ENCODE measurements at regions not wholly inside any gene's neighbourhood (a gene's known extent, or its start where the extent isn't known, plus 50 kb on each side); places are given as distances from the start of the nearest gene placed in this dataset.

- WGBS, 5 donors = 86 to 91% (median 87%) methylated on average over 7 of the region's 7 CpGs
- no peaks in the 10 kb centered on the region for H3K36me3 ChIP-seq
- intact Hi-C loops (cut with DNase I; ENCODE audit: low total_unique reads) = no loop called here
Observed at GRCh38 chr4:108335081-108335480, 166.3 kb upstream of the LEF1 start.

GRCh38 chr4:108334031-108334430 is 165.3 kb upstream of the LEF1 start:
- Histone ChIP-seq H3K4me1 (peaks cover 0 to 7% (median 0%) of the 10 kb centered on the region in 6 donors), H3K27me3 (replicated peaks in 1 of 7) (no peaks in the 10 kb centered on the region), H3K9me3 (no peaks in the 10 kb centered on the region), H3K4me3 (no peak overlapping the region), H3K36me3 (no peaks in the 10 kb centered on the region), H3K27ac (no peak overlapping the region)
- DNase-seq = no peak
- TF ChIP-seq CTCF (IDR thresholded peaks at IDR 0.05 in 8 of 11, conservative IDR thresholded peaks at IDR 0.05 in 3 of 11) (no peak), POLR2AphosphoS5 (IDR thresholded peaks at IDR 0.05) (no peak), POLR2A (IDR thresholded peaks at IDR 0.05) (no peak)
- intact Hi-C loops (cut with DNase I; ENCODE audit: low total_unique reads) = no loop called here
- 94 to 97% (median 95%) methylated on average over 6 of the region's 6 CpGs for WGBS, 5 donors

More at GRCh38 chr4:108335081-108335480, 166.3 kb upstream of the LEF1 start:
- no peak for DNase-seq
- Histone ChIP-seq H3K4me3 (no peak overlapping the region), H3K9me3 (no peaks in the 10 kb centered on the region), H3K4me1 (peaks cover 0 to 7% (median 0%) of the 10 kb centered on the region in 6 donors), H3K27ac (no peak overlapping the region), H3K27me3 (replicated peaks in 1 of 7) (no peaks in the 10 kb centered on the region)
- TF ChIP-seq POLR2AphosphoS5 (IDR thresholded peaks at IDR 0.05) (no peak), POLR2A (IDR thresholded peaks at IDR 0.05) (no peak), CTCF (IDR thresholded peaks at IDR 0.05 in 8 of 11, conservative IDR thresholded peaks at IDR 0.05 in 3 of 11) (no peak)

- WGBS, 5 donors = 63 to 82% (median 73%) methylated on average over 7 of the region's 7 CpGs
- H3K27ac ChIP-seq = no peak overlapping the region
- no peak overlapping the region for H3K4me3 ChIP-seq
- TF ChIP-seq POLR2A (IDR thresholded peaks at IDR 0.05) (no peak), POLR2AphosphoS5 (IDR thresholded peaks at IDR 0.05) (no peak), CTCF (IDR thresholded peaks at IDR 0.05 in 8 of 11, conservative IDR thresholded peaks at IDR 0.05 in 3 of 11) (no peak)
- H3K4me1 ChIP-seq = peaks cover 0 to 6% (median 0%) of the 10 kb centered on the region in 6 donors
- H3K27me3 ChIP-seq (replicated peaks in 1 of 7) = no peaks in the 10 kb centered on the region
- H3K36me3 ChIP-seq = no peaks in the 10 kb centered on the region
- intact Hi-C loops (cut with DNase I; ENCODE audit: low total_unique reads) = no loop called here
- no peak for DNase-seq
- H3K9me3 ChIP-seq = no peaks in the 10 kb centered on the region
Observed at GRCh38 chr4:108333353-108333942, 164.7 kb upstream of the LEF1 start.

- TF ChIP-seq POLR2AphosphoS5 (IDR thresholded peaks at IDR 0.05) (no peak), CTCF (IDR thresholded peaks at IDR 0.05 in 8 of 11, conservative IDR thresholded peaks at IDR 0.05 in 3 of 11) (no peak), POLR2A (IDR thresholded peaks at IDR 0.05) (no peak)
- intact Hi-C loops (cut with DNase I; ENCODE audit: low total_unique reads) = no loop called here
- H3K4me3 ChIP-seq = no peak overlapping the region
- no peaks in the 10 kb centered on the region for H3K4me1 ChIP-seq
- 81 to 90% (median 89%) methylated on average over 5 of the region's 5 CpGs for WGBS, 5 donors
- H3K36me3 ChIP-seq = no peaks in the 10 kb centered on the region
- no peaks in the 10 kb centered on the region for H3K27me3 ChIP-seq (replicated peaks in 1 of 7)
- H3K27ac ChIP-seq = no peak overlapping the region
- no peak for DNase-seq
- no peaks in the 10 kb centered on the region for H3K9me3 ChIP-seq
Observed at GRCh38 chr4:108331905-108332632, 163.3 kb upstream of the LEF1 start.
